IMR-90 (cell line): ENCODE measurements at regions not wholly inside any gene's neighbourhood (a gene's known extent, or its start where the extent isn't known, plus 50 kb on each side); places are given as distances from the start of the nearest gene placed in this dataset.

Experiments
- ATAC-seq: fragments of 200-7000 bp; cut with Tn5 transposase; 2 replicates; pipeline ENCODE4 v1.9.1; 2020; ENCODE audit warnings: low read depth, mild to moderate bottlenecking, moderate library complexity
- BruUV-seq: library from RNA; stranded (reverse); fragments of 400-500 nt; replicated peaks from 2 replicates; lab custom pipeline; 2021; lab: Mats Ljungman, UMichigan
- CTCF ChIA-PET: fragments of 300-600 bp; formaldehyde crosslinking; extraction: SDS; loops from one replicate; lab custom pipeline; 2021; ENCODE audit warnings: antibody characterized with exemption; lab: Yijun Ruan, JAX
- POLR2A ChIA-PET: fragments of 300-600 bp; sonication (Branson Sonifier 250); formaldehyde crosslinking; loops from one replicate; lab custom pipeline; 2022; ENCODE audit warnings: antibody characterized with exemption; ENCODE audit not compliant: unreplicated experiment; lab: Charles Lee
- DNase-seq: peaks from one replicate; pipeline ENCODE4 v3.0.0; 2013
- H2AFZ ChIP-seq: replicated peaks from 2 replicates; pipeline ENCODE3; 2013; ENCODE audit warnings: low read length, mild to moderate bottlenecking; ENCODE audit not compliant: poor library complexity
- H2AK5ac ChIP-seq: 2 replicates; pipeline ENCODE4 v1.6.1; 2013; ENCODE audit warnings: low read depth, low read length, inconsistent platforms
- H2AK9ac ChIP-seq: replicated peaks from 2 replicates; pipeline ENCODE3; 2013; ENCODE audit warnings: mild to moderate bottlenecking, low read depth, low read length, moderate library complexity; ENCODE audit not compliant: poor library complexity
- H2BK120ac ChIP-seq: 2 replicates; pipeline ENCODE4 v1.6.1; 2013; ENCODE audit warnings: low read depth, low read length, inconsistent platforms
- H2BK15ac ChIP-seq: 3 replicates; pipeline ENCODE4 v1.6.1; 2013; ENCODE audit warnings: low read depth, low read length, inconsistent platforms
- H2BK20ac ChIP-seq: 2 replicates; pipeline ENCODE4 v1.6.1; 2013; ENCODE audit warnings: low read depth, mild to moderate bottlenecking, inconsistent platforms, low read length, moderate library complexity
- H2BK5ac ChIP-seq: 2 replicates; pipeline ENCODE4 v1.6.1; 2013; ENCODE audit warnings: mild to moderate bottlenecking, low read depth, low read length, inconsistent platforms; ENCODE audit not compliant: poor library complexity, severe bottlenecking
- H3K14ac ChIP-seq: replicated peaks from 2 replicates; pipeline ENCODE4 v1.6.1; 2013; ENCODE audit warnings: low read depth, low read length, inconsistent platforms
- H3K18ac ChIP-seq: 2 replicates; pipeline ENCODE4 v1.6.1; 2013; ENCODE audit warnings: low read depth, low read length, control low read depth
- H3K23ac ChIP-seq: 2 replicates; pipeline ENCODE4 v1.6.1; 2013; ENCODE audit warnings: low read depth, low read length, inconsistent platforms
- H3K27ac ChIP-seq: 2 replicates; pipeline ENCODE4 v1.5.1; 2013; ENCODE audit warnings: mild to moderate bottlenecking, control low read depth, low read length; ENCODE audit not compliant: insufficient read depth
- H3K27me3 ChIP-seq: 2 replicates; pipeline ENCODE4 v1.6.1; 2013; ENCODE audit warnings: low read length; ENCODE audit not compliant: control insufficient read depth, insufficient read depth
- H3K36me3 ChIP-seq: 2 replicates; pipeline ENCODE4 v1.6.1; 2013; ENCODE audit warnings: low read length, mixed read lengths; ENCODE audit not compliant: control insufficient read depth, insufficient read depth
- H3K4ac ChIP-seq: 2 replicates; pipeline ENCODE4 v1.6.1; 2013; ENCODE audit warnings: low read depth, low read length, inconsistent platforms
- H3K4me1 ChIP-seq: 2 replicates; pipeline ENCODE4 v1.6.1; 2013; ENCODE audit warnings: low read length, mixed read lengths; ENCODE audit not compliant: control insufficient read depth, insufficient read depth
- H3K4me2 ChIP-seq: 2 replicates; pipeline ENCODE4 v1.6.1; 2013; ENCODE audit warnings: low read depth, mild to moderate bottlenecking, control low read depth, low read length, moderate library complexity
- H3K4me3 ChIP-seq: 2 replicates; pipeline ENCODE4 v1.5.1; 2013; ENCODE audit warnings: low read depth, mild to moderate bottlenecking, control low read depth, low read length, moderate library complexity; ENCODE audit not compliant: insufficient read depth
- H3K56ac ChIP-seq: 2 replicates; pipeline ENCODE4 v1.6.1; 2013; ENCODE audit warnings: low read length, inconsistent platforms; ENCODE audit not compliant: insufficient read depth; ENCODE audit errors: extremely low read depth
- H3K79me1 ChIP-seq, 2 experiments: 2 replicates each; pipeline ENCODE4 v1.6.1; 2013; ENCODE audit warnings: low read length in 2 of 2, inconsistent platforms in 1 of 2, low read depth in 1 of 2
- H3K9ac ChIP-seq: 2 replicates; pipeline ENCODE4 v1.6.1; 2013; ENCODE audit warnings: low read depth, low read length, control low read depth
- H3K9me1 ChIP-seq: 2 replicates; pipeline ENCODE4 v1.6.1; 2013; ENCODE audit warnings: low read length, inconsistent platforms; ENCODE audit not compliant: insufficient read depth
- H3K9me3 ChIP-seq: 2 replicates; pipeline ENCODE4 v1.6.1; 2013; ENCODE audit warnings: low read length; ENCODE audit not compliant: control insufficient read depth, insufficient read depth
- H4K20me1 ChIP-seq: 2 replicates; pipeline ENCODE4 v1.6.1; 2013; ENCODE audit warnings: low read length, inconsistent platforms; ENCODE audit not compliant: insufficient read depth
- H4K5ac ChIP-seq: 2 replicates; pipeline ENCODE4 v1.6.1; 2013; ENCODE audit warnings: mild to moderate bottlenecking, low read depth, low read length, control low read depth
- H4K8ac ChIP-seq, 2 experiments: 2 replicates each; pipeline ENCODE4 v1.6.1; 2013; ENCODE audit warnings: low read depth in 2 of 2, low read length in 2 of 2, control low read depth in 1 of 2, inconsistent platforms in 1 of 2
- H4K91ac ChIP-seq: 2 replicates; pipeline ENCODE4 v1.6.1; 2013; ENCODE audit warnings: low read depth, low read length, inconsistent platforms; ENCODE audit not compliant: insufficient read depth
- BHLHE40 ChIP-seq: fragments of 150-350 bp; IDR thresholded peaks from 2 replicates; pipeline ENCODE4 v1.6.1; 2016; ENCODE audit warnings: mild to moderate bottlenecking, low read depth, low read length
- MAZ ChIP-seq: IDR thresholded peaks from 2 replicates; pipeline ENCODE4 v1.6.1; 2012; ENCODE audit warnings: low read depth, mild to moderate bottlenecking, low read length, improper control_type of control experiment, moderate library complexity, borderline replicate concordance
- MXI1 ChIP-seq: IDR thresholded peaks from 2 replicates; pipeline ENCODE4 v1.6.1; 2012; ENCODE audit warnings: low read depth, mild to moderate bottlenecking, low read length, moderate library complexity, borderline replicate concordance
- NFE2L2 ChIP-seq: fragments of 150-350 bp; IDR thresholded peaks from 2 replicates; pipeline ENCODE4 v1.6.1; 2016; ENCODE audit warnings: low read depth, mild to moderate bottlenecking, low read length
- POLR2A ChIP-seq: IDR thresholded peaks from 2 replicates; pipeline ENCODE4 v1.6.1; 2012; ENCODE audit warnings: mild to moderate bottlenecking, low read depth, low read length
- RCOR1 ChIP-seq: IDR thresholded peaks from 2 replicates; pipeline ENCODE4 v1.6.1; 2012; ENCODE audit warnings: mild to moderate bottlenecking, low read length, improper control_type of control experiment; ENCODE audit not compliant: insufficient replicate concordance
- RFX5 ChIP-seq: IDR thresholded peaks from 2 replicates; pipeline ENCODE4 v1.8.0; 2012; ENCODE audit warnings: low read depth, mild to moderate bottlenecking, low read length, moderate library complexity
- WGBS, 2 experiments: methylation state at CpG; one replicate each; pipeline versions ENCODE4 v1.1.5 to v1.1.7; 2013; ENCODE audit warnings: missing lambda C conversion rate in 2 of 2; ENCODE audit not compliant: insufficient read length in 1 of 2; ENCODE audit errors: extremely low coverage in 2 of 2; 5-methylcytosine and 5-hydroxymethylcytosine counted together
- dilution Hi-C: fragments of 300-500 bp; cut with HindIII; formaldehyde crosslinking; loops from one replicate; pipeline ENCODE4 v1.14.3; 2018; ENCODE audit warnings: low sequenced_read_pairs; ENCODE audit not compliant: unreplicated experiment
- in situ Hi-C: fragments of 300-500 bp; cut with MboI; formaldehyde crosslinking; loops from 3 replicates; pipeline ENCODE4 v1.14.3; 2019; ENCODE audit warnings: low sequenced_read_pairs, inconsistent platforms, mixed read lengths
- intact Hi-C: fragments of 100-400 bp; cut with micrococcal nuclease; formaldehyde crosslinking; loops from 2 replicates; pipeline ENCODE4 v1.10.0; 2022
- TF ChIP-seq, protein P1 (sequence below): fragments of 150-350 bp; IDR thresholded peaks from 2 replicates; pipeline ENCODE4 v1.6.1; 2017; ENCODE audit warnings: mild to moderate bottlenecking, antibody characterized with exemption, low read length, low read depth
- TF ChIP-seq, protein P2 (sequence below): conservative IDR thresholded peaks from 2 replicates; pipeline ENCODE4 v1.5.1; 2012; ENCODE audit warnings: mild to moderate bottlenecking, low read depth, low read length, improper control_type of control experiment

DNA sequence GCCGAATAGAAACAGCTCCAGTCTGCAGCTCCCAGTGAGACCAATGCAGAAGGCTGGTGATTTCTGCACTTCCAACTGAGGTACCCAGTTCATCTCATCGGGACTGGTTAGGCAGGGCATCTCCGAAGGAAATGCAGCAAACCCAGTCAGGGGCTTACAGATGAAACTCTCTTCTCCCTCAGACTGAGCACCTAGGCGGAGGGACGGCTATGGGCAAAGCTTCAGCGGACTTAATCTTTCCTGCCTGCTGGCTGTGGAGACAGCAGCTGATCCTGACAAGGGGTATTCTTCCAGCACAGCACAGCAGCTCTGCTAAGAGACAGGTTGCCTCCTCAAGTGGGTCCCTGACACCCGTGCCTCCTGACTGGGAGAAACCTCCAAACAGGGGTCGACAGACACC is 330.9 kb downstream of the DNAH5 start:
- BruUV-seq, result no TSS peak
- Histone ChIP-seq H3K27ac (no peak overlapping the region), H3K4me2 (no peak overlapping the region), H2AK5ac (no peak overlapping the region), H4K5ac (no peak overlapping the region), H2BK15ac (no peak overlapping the region), H2BK20ac (no peak overlapping the region), H3K14ac (no peak overlapping the region), H3K9me3 (no peaks in the 10 kb centered on the region), H3K23ac (no peak overlapping the region), H3K4ac (no peak overlapping the region), H3K18ac (no peak overlapping the region), H3K79me1 (no peaks in the 10 kb centered on the region), H3K9ac (no peak overlapping the region), H2BK120ac (no peak overlapping the region), H2BK5ac (no peak overlapping the region), H3K36me3 (no peaks in the 10 kb centered on the region), H3K9me1 (no peaks in the 10 kb centered on the region), H3K56ac (no peak overlapping the region), H4K91ac (no peak overlapping the region), H2AFZ (no peak overlapping the region), H3K4me3 (no peak overlapping the region), H3K27me3 (peaks cover 3% of the 10 kb centered on the region; the same call in 1 of the 2 replicates), H3K4me1 (no peaks in the 10 kb centered on the region), H4K20me1 (no peaks in the 10 kb centered on the region), H2AK9ac (no peak overlapping the region), H4K8ac (no peak overlapping the region)
- intact Hi-C loops (no loop called here), dilution Hi-C loops (no loop called here), in situ Hi-C loops (no loop called here)
- ATAC-seq (no peak), DNase-seq (no peak)
- POLR2A ChIA-PET, result no interaction called here
- 80% methylated on average over 1 of the region's 8 CpGs; no CpG with 5 or more reads in 1 of the 2 experiments for WGBS, 2 experiments
- no peak for TF ChIP-seq RCOR1
- no peak for TF ChIP-seq MXI1
- TF ChIP-seq RFX5, result no peak
- TF ChIP-seq, protein P1, sequence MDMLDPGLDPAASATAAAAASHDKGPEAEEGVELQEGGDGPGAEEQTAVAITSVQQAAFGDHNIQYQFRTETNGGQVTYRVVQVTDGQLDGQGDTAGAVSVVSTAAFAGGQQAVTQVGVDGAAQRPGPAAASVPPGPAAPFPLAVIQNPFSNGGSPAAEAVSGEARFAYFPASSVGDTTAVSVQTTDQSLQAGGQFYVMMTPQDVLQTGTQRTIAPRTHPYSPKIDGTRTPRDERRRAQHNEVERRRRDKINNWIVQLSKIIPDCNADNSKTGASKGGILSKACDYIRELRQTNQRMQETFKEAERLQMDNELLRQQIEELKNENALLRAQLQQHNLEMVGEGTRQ, result no peak
- TF ChIP-seq BHLHE40, result no peak
- TF ChIP-seq, protein P2, sequence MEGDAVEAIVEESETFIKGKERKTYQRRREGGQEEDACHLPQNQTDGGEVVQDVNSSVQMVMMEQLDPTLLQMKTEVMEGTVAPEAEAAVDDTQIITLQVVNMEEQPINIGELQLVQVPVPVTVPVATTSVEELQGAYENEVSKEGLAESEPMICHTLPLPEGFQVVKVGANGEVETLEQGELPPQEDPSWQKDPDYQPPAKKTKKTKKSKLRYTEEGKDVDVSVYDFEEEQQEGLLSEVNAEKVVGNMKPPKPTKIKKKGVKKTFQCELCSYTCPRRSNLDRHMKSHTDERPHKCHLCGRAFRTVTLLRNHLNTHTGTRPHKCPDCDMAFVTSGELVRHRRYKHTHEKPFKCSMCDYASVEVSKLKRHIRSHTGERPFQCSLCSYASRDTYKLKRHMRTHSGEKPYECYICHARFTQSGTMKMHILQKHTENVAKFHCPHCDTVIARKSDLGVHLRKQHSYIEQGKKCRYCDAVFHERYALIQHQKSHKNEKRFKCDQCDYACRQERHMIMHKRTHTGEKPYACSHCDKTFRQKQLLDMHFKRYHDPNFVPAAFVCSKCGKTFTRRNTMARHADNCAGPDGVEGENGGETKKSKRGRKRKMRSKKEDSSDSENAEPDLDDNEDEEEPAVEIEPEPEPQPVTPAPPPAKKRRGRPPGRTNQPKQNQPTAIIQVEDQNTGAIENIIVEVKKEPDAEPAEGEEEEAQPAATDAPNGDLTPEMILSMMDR, result no peak
- no peak for TF ChIP-seq NFE2L2
- TF ChIP-seq POLR2A, result no peak
- no peak for TF ChIP-seq MAZ
- CTCF ChIA-PET, result interaction anchor here (1.0 kb wide), 1 partner anchor 12 kb away, joined by 3 read pairs; no protein-coding TSS in a partner anchor
